ENCODE measurements at regions not wholly inside any gene's neighbourhood (a gene's known extent, or its start where the extent isn't known, plus 50 kb on each side); places are given as distances from the start of the nearest gene placed in this dataset.
"Not testable (repeated sequence)": the region's sequence is repeated elsewhere in the genome, so short reads cannot be mapped to it uniquely, and the experiment has no call there.

- H3K4me3 Mint-ChIP-seq, result peak overlapping the region; percentile 62 to 83
- H3K4me1 Mint-ChIP-seq, result peaks cover 9% of the 10 kb centered on the region
- H4K20me1 ChIP-seq (ENCODE audit: insufficient read depth, low read length), result no peaks in the 10 kb centered on the region
- H3K36me3 Mint-ChIP-seq, result no peaks in the 10 kb centered on the region
- no peaks in the 10 kb centered on the region for H3K79me2 ChIP-seq (ENCODE audit: insufficient read depth, low read length)
- no peak overlapping the region for H3K4me2 ChIP-seq (replicated peaks; ENCODE audit: extremely low read depth, low read length, poor library complexity, severe bottlenecking)
- H3K9me3 Mint-ChIP-seq, result peaks cover 2 to 7% (median 3%) of the 10 kb centered on the region in 7 donors
- H3K27me3 ChIP-seq (ENCODE audit: control insufficient read depth in 2 of 2, insufficient read depth in 2 of 2, low read length in 2 of 2), result peaks cover 8 to 12% of the 10 kb centered on the region in 2 donors
- H3K36me3 ChIP-seq (replicated peaks in 1 of 2; ENCODE audit: control insufficient read depth in 1 of 2, insufficient read depth in 2 of 2, low read length in 2 of 2), result no peaks in the 10 kb centered on the region
- H2AFZ ChIP-seq (ENCODE audit: insufficient read depth, low read depth, low read length, poor library complexity, severe bottlenecking), result no peak overlapping the region
- intact Hi-C loops (cut with micrococcal nuclease), result no loop called here
- DNase-seq, result no peak
- peaks cover 3 to 14% (median 13%) of the 10 kb centered on the region in 3 donors for H3K27me3 Mint-ChIP-seq (ENCODE audit: low read depth in 3 of 3)
- peak overlapping the region in 1 of 3 experiments; percentile 23 for H3K4me3 ChIP-seq (replicated peaks in 1 of 3; ENCODE audit: low read depth in 2 of 3, low read length in 3 of 3)
- H3K9ac ChIP-seq (ENCODE audit: insufficient read depth, low read length, poor library complexity, severe bottlenecking), result no peak overlapping the region
- peaks cover 0 to 7% of the 10 kb centered on the region in 2 donors for H3K9me3 ChIP-seq (replicated peaks in 1 of 2; ENCODE audit: control insufficient read depth in 1 of 2, insufficient read depth in 1 of 2, low read length in 2 of 2)
- TF ChIP-seq CTCF (IDR thresholded peaks at IDR 0.05), result no peak
- no peak overlapping the region for H3K27ac Mint-ChIP-seq
- 41% methylated on average over 2 of the region's 5 CpGs for WGBS (ENCODE audit: insufficient coverage)
- peaks cover 0 to 4% of the 10 kb centered on the region in 2 donors for H3K4me1 ChIP-seq (ENCODE audit: control insufficient read depth in 1 of 2, insufficient read depth in 2 of 2, low read length in 2 of 2)
- no peak overlapping the region for H3K27ac ChIP-seq (ENCODE audit: low read depth in 1 of 2, low read length in 2 of 2)
These were observed 175.7 kb downstream of the TBX18 start for GRCh38 chr6:84588697-84589080.

GRCh38 chr6:84587994-84588696 is 176.3 kb downstream of the TBX18 start:
- peaks cover 3 to 14% (median 14%) of the 10 kb centered on the region in 3 donors for H3K27me3 Mint-ChIP-seq (ENCODE audit: low read depth in 3 of 3)
- H3K4me1 ChIP-seq (ENCODE audit: control insufficient read depth in 1 of 2, insufficient read depth in 2 of 2, low read length in 2 of 2); H3K4me2 ChIP-seq (replicated peaks; ENCODE audit: extremely low read depth, low read length, poor library complexity, severe bottlenecking); H3K9ac ChIP-seq (ENCODE audit: insufficient read depth, low read length, poor library complexity, severe bottlenecking); H3K27ac ChIP-seq (ENCODE audit: low read depth in 1 of 2, low read length in 2 of 2); DNase-seq; H2AFZ ChIP-seq (ENCODE audit: insufficient read depth, low read depth, low read length, poor library complexity, severe bottlenecking); H3K36me3 Mint-ChIP-seq; H4K20me1 ChIP-seq (ENCODE audit: insufficient read depth, low read length); H3K79me2 ChIP-seq (ENCODE audit: insufficient read depth, low read length); H3K9me3 Mint-ChIP-seq; H3K4me1 Mint-ChIP-seq; H3K36me3 ChIP-seq (replicated peaks in 1 of 2; ENCODE audit: control insufficient read depth in 1 of 2, insufficient read depth in 2 of 2, low read length in 2 of 2); intact Hi-C loops (cut with micrococcal nuclease); H3K9me3 ChIP-seq (replicated peaks in 1 of 2; ENCODE audit: control insufficient read depth in 1 of 2, insufficient read depth in 1 of 2, low read length in 2 of 2): not testable (repeated sequence)
- 27% methylated on average over 8 of the region's 21 CpGs for WGBS (ENCODE audit: insufficient coverage)
- H3K4me3 Mint-ChIP-seq, result peak overlapping the region; percentile 62 to 83
- peak overlapping the region in 1 of 7 donors; percentile 7 for H3K27ac Mint-ChIP-seq
- Histone ChIP-seq H3K27me3 (ENCODE audit: control insufficient read depth in 2 of 2, insufficient read depth in 2 of 2, low read length in 2 of 2) (peaks cover 8 to 16% of the 10 kb centered on the region in 2 donors), H3K4me3 (replicated peaks in 1 of 3; ENCODE audit: low read depth in 2 of 3, low read length in 3 of 3) (peak overlapping the region in 1 of 3 experiments; percentile 23)

- H3K36me3 ChIP-seq (replicated peaks in 1 of 2; ENCODE audit: control insufficient read depth in 1 of 2, insufficient read depth in 2 of 2, low read length in 2 of 2); H3K9me3 ChIP-seq (replicated peaks in 1 of 2; ENCODE audit: control insufficient read depth in 1 of 2, insufficient read depth in 1 of 2, low read length in 2 of 2); H3K4me3 ChIP-seq (replicated peaks in 1 of 3; ENCODE audit: low read depth in 2 of 3, low read length in 3 of 3); H3K4me3 Mint-ChIP-seq; H3K9me3 Mint-ChIP-seq; H2AFZ ChIP-seq (ENCODE audit: insufficient read depth, low read depth, low read length, poor library complexity, severe bottlenecking); DNase-seq; H3K4me2 ChIP-seq (replicated peaks; ENCODE audit: extremely low read depth, low read length, poor library complexity, severe bottlenecking); H3K4me1 ChIP-seq (ENCODE audit: control insufficient read depth in 1 of 2, insufficient read depth in 2 of 2, low read length in 2 of 2); H3K36me3 Mint-ChIP-seq; intact Hi-C loops (cut with micrococcal nuclease); H3K27ac ChIP-seq (ENCODE audit: low read depth in 1 of 2, low read length in 2 of 2); H3K27ac Mint-ChIP-seq; H3K9ac ChIP-seq (ENCODE audit: insufficient read depth, low read length, poor library complexity, severe bottlenecking); H3K79me2 ChIP-seq (ENCODE audit: insufficient read depth, low read length); H4K20me1 ChIP-seq (ENCODE audit: insufficient read depth, low read length): not testable (repeated sequence)
- peaks cover 8 to 16% of the 10 kb centered on the region in 2 donors for H3K27me3 ChIP-seq (ENCODE audit: control insufficient read depth in 2 of 2, insufficient read depth in 2 of 2, low read length in 2 of 2)
- H3K27me3 Mint-ChIP-seq (ENCODE audit: low read depth in 3 of 3), result peaks cover 3 to 16% (median 14%) of the 10 kb centered on the region in 3 donors
- WGBS (ENCODE audit: insufficient coverage), result 90% methylated on average over 21 of the region's 28 CpGs
- peaks cover 12% of the 10 kb centered on the region for H3K4me1 Mint-ChIP-seq
These were observed 177.0 kb downstream of the TBX18 start for GRCh38 chr6:84587202-84587940.
